CD14-positive monocyte (primary cell): ENCODE measurements at regions not wholly inside any gene's neighbourhood (a gene's known extent, or its start where the extent isn't known, plus 50 kb on each side); places are given as distances from the start of the nearest gene placed in this dataset.

ENCODE experiments used
- DNase-seq, 3 donors: peaks; one replicate each; pipeline ENCODE4 v3.0.0-alpha.2; 2011 to 2022
- H2AFZ ChIP-seq: 2 replicates; pipeline ENCODE4 v1.6.0; 2012; ENCODE audit warnings: mild to moderate bottlenecking, low read depth, low read length, inconsistent platforms; ENCODE audit not compliant: insufficient read depth, poor library complexity, severe bottlenecking
- H3K27ac ChIP-seq, 2 donors: 1 replicate in 1 of 2; 2 replicates in 1 of 2; pipeline ENCODE4 v1.5.1; 2012 to 2013; ENCODE audit warnings: low read length in 2 of 2, control low read depth in 1 of 2, inconsistent platforms in 1 of 2, low read depth in 1 of 2, mild to moderate bottlenecking in 1 of 2
- H3K27me3 ChIP-seq, 2 donors: one replicate each; pipeline versions ENCODE4 v1.6.0 to v1.6.1; 2011 to 2013; ENCODE audit warnings: low read length in 2 of 2; ENCODE audit not compliant: control insufficient read depth in 2 of 2, insufficient read depth in 2 of 2
- H3K36me3 ChIP-seq, 2 donors: replicated peaks in 1 of 2; 1 replicate in 1 of 2; 2 replicates in 1 of 2; pipeline versions ENCODE4 v1.5.1 to v1.6.1; 2012 to 2013; ENCODE audit warnings: low read length in 2 of 2, control low read depth in 1 of 2, inconsistent platforms in 1 of 2, mild to moderate bottlenecking in 1 of 2; ENCODE audit not compliant: insufficient read depth in 2 of 2, control insufficient read depth in 1 of 2
- H3K4me1 ChIP-seq, 2 donors: 1 replicate in 1 of 2; 2 replicates in 1 of 2; pipeline versions ENCODE4 v1.5.1 to v1.6.1; 2012 to 2013; ENCODE audit warnings: low read length in 2 of 2, control low read depth in 1 of 2, inconsistent platforms in 1 of 2, mild to moderate bottlenecking in 1 of 2, moderate library complexity in 1 of 2; ENCODE audit not compliant: insufficient read depth in 2 of 2, control insufficient read depth in 1 of 2
- H3K4me2 ChIP-seq: replicated peaks from 2 replicates; pipeline ENCODE3; 2012; ENCODE audit warnings: low read length, moderate library complexity, mild to moderate bottlenecking; ENCODE audit not compliant: poor library complexity, severe bottlenecking; ENCODE audit errors: extremely low read depth
- H3K4me3 ChIP-seq, 3 experiments: fragments of 200-600 bp in 1 of 3; sonication (generic) in 1 of 3; replicated peaks in 1 of 3; 1 replicate in 2 of 3; 2 replicates in 1 of 3; pipeline ENCODE4 v1.5.1; 2011 to 2013; ENCODE audit warnings: low read length in 3 of 3, mild to moderate bottlenecking in 3 of 3, control low read depth in 2 of 3, low read depth in 2 of 3, inconsistent platforms in 1 of 3, moderate library complexity in 1 of 3
- H3K79me2 ChIP-seq: 2 replicates; pipeline ENCODE4 v1.6.0; 2012; ENCODE audit warnings: mild to moderate bottlenecking, control low read depth, inconsistent platforms, low read length, moderate library complexity; ENCODE audit not compliant: insufficient read depth
- H3K9ac ChIP-seq: 2 replicates; pipeline ENCODE4 v1.6.0; 2017; ENCODE audit warnings: low read length, mild to moderate bottlenecking; ENCODE audit not compliant: insufficient read depth, poor library complexity, severe bottlenecking
- H3K9me3 ChIP-seq, 2 donors: replicated peaks in 1 of 2; 1 replicate in 1 of 2; 2 replicates in 1 of 2; pipeline versions ENCODE4 v1.5.1 to v1.6.1; 2012 to 2013; ENCODE audit warnings: low read length in 2 of 2, control low read depth in 1 of 2; ENCODE audit not compliant: control insufficient read depth in 1 of 2, insufficient read depth in 1 of 2
- H4K20me1 ChIP-seq: 2 replicates; pipeline ENCODE4 v1.6.0; 2012; ENCODE audit warnings: mild to moderate bottlenecking, low read length, control low read depth, moderate library complexity; ENCODE audit not compliant: insufficient read depth
- H3K27ac Mint-ChIP-seq, 7 donors: one replicate each; pipeline ENCODE4 v1.8.0; 2020; ENCODE audit warnings: mild to moderate bottlenecking in 7 of 7, mixed read lengths in 7 of 7, moderate library complexity in 6 of 7, inconsistent platforms in 2 of 7
- H3K27me3 Mint-ChIP-seq, 3 donors: one replicate each; pipeline ENCODE4 v1.8.0; 2021 to 2022; ENCODE audit warnings: low read depth in 3 of 3, mild to moderate bottlenecking in 3 of 3, mixed read lengths in 3 of 3, moderate library complexity in 3 of 3, inconsistent platforms in 1 of 3
- H3K36me3 Mint-ChIP-seq, 2 donors: one replicate each; pipeline ENCODE4 v1.8.0; 2020; ENCODE audit warnings: mixed read lengths in 2 of 2, inconsistent platforms in 1 of 2, mild to moderate bottlenecking in 1 of 2
- H3K4me1 Mint-ChIP-seq: one replicate; pipeline ENCODE4 v1.8.0; 2020; ENCODE audit warnings: mild to moderate bottlenecking, mixed read lengths
- H3K4me3 Mint-ChIP-seq, 2 donors: one replicate each; pipeline ENCODE4 v1.8.0; 2020; ENCODE audit warnings: mild to moderate bottlenecking in 2 of 2, mixed read lengths in 2 of 2, moderate library complexity in 1 of 2
- H3K9me3 Mint-ChIP-seq, 7 donors: one replicate each; pipeline ENCODE4 v1.8.0; 2020 to 2022; ENCODE audit warnings: mixed read lengths in 7 of 7, mild to moderate bottlenecking in 6 of 7, moderate library complexity in 6 of 7, inconsistent platforms in 2 of 7
- CTCF ChIP-seq: fragments of 200-600 bp; IDR thresholded peaks from one replicate; pipeline ENCODE4 v1.8.0; 2022; ENCODE audit warnings: antibody characterized with exemption, mild to moderate bottlenecking
- WGBS: methylation state at CpG from one replicate; pipeline ENCODE4 v1.1.5; 2013; ENCODE audit warnings: missing lambda C conversion rate; ENCODE audit not compliant: insufficient coverage; 5-methylcytosine and 5-hydroxymethylcytosine counted together
- intact Hi-C, 2 donors: fragments of 100-400 bp; cut with micrococcal nuclease; formaldehyde crosslinking; loops; one replicate each; pipeline versions ENCODE4 v1.15.0 to v1.15.1; 2023

GRCh38 chr7:51982653-51983052 is 666.0 kb upstream of the COBL start:
- H3K4me1 Mint-ChIP-seq: no peaks in the 10 kb centered on the region
- WGBS: 50% methylated on average over 1 of the region's 5 CpGs
- H4K20me1 ChIP-seq: no peaks in the 10 kb centered on the region
- no peak overlapping the region for H2AFZ ChIP-seq
- H3K9me3 ChIP-seq: peaks cover 0 to 15% of the 10 kb centered on the region in 2 donors
- no peaks in the 10 kb centered on the region for H3K27me3 Mint-ChIP-seq
- H3K79me2 ChIP-seq: no peaks in the 10 kb centered on the region
- no peak overlapping the region for H3K4me3 ChIP-seq
- no peak for TF ChIP-seq CTCF
- H3K4me2 ChIP-seq: no peak overlapping the region
- no peak for DNase-seq
- H3K27me3 ChIP-seq: no peaks in the 10 kb centered on the region
- H3K27ac ChIP-seq: no peak overlapping the region
- H3K9me3 Mint-ChIP-seq: peaks cover 0 to 17% (median 5%) of the 10 kb centered on the region in 7 donors
- H3K9ac ChIP-seq: no peak overlapping the region
- H3K36me3 Mint-ChIP-seq: no peaks in the 10 kb centered on the region
- no peaks in the 10 kb centered on the region for H3K4me1 ChIP-seq
- no peak overlapping the region for H3K4me3 Mint-ChIP-seq
- intact Hi-C loops: no loop called here
- no peaks in the 10 kb centered on the region for H3K36me3 ChIP-seq
- no peak overlapping the region for H3K27ac Mint-ChIP-seq

GRCh38 chr7:51980812-51981211 is 664.2 kb upstream of the COBL start:
- H3K36me3 Mint-ChIP-seq: no peaks in the 10 kb centered on the region
- no peak overlapping the region for H3K4me3 Mint-ChIP-seq
- H3K9me3 ChIP-seq: peaks cover 0 to 4% of the 10 kb centered on the region in 2 donors
- H3K27me3 Mint-ChIP-seq: no peaks in the 10 kb centered on the region
- H3K9ac ChIP-seq: no peak overlapping the region
- H3K27ac Mint-ChIP-seq: no peak overlapping the region
- no CpG with 5 or more reads among the region's 2 CpGs for WGBS
- no peak for TF ChIP-seq CTCF
- no peak overlapping the region for H3K4me2 ChIP-seq
- H3K9me3 Mint-ChIP-seq: peaks cover 0 to 9% (median 3%) of the 10 kb centered on the region in 7 donors
- no peaks in the 10 kb centered on the region for H3K4me1 ChIP-seq
- no peaks in the 10 kb centered on the region for H4K20me1 ChIP-seq
- no peak overlapping the region for H2AFZ ChIP-seq
- H3K27ac ChIP-seq: no peak overlapping the region
- DNase-seq: no peak
- no peaks in the 10 kb centered on the region for H3K27me3 ChIP-seq
- H3K4me3 ChIP-seq: no peak overlapping the region
- H3K36me3 ChIP-seq: no peaks in the 10 kb centered on the region
- no peaks in the 10 kb centered on the region for H3K79me2 ChIP-seq
- intact Hi-C loops: no loop called here
- H3K4me1 Mint-ChIP-seq: no peaks in the 10 kb centered on the region
